GM19455 (cell line): ENCODE measurements at regions not wholly inside any gene's neighbourhood (a gene's known extent, or its start where the extent isn't known, plus 50 kb on each side); places are given as distances from the start of the nearest gene placed in this dataset.
"Not testable (repeated sequence)": the region's sequence is repeated elsewhere in the genome, so short reads cannot be mapped to it uniquely, and the experiment has no call there.

ENCODE experiments used
- ATAC-seq: cut with Tn5 transposase; IDR thresholded peaks from one replicate; pipeline ENCODE4 v1.9.1; 2021; ENCODE audit not compliant: unreplicated experiment

- no peak for ATAC-seq
These were observed 223.6 kb downstream of the ADAMTS15 start for GRCh38 chr11:130671801-130672700.

GRCh38 chr11:130672911-130673310 is 224.5 kb downstream of the ADAMTS15 start:
- no peak for ATAC-seq

GRCh38 chr11:130673698-130674097 is 225.3 kb downstream of the ADAMTS15 start:
- ATAC-seq: no peak

- no peak for ATAC-seq
These were observed 226.4 kb downstream of the ADAMTS15 start for GRCh38 chr11:130674686-130675308.

GRCh38 chr11:130675371-130675821 is 227.0 kb downstream of the ADAMTS15 start:
- no peak for ATAC-seq

GRCh38 chr11:130675917-130676316 is 227.5 kb downstream of the ADAMTS15 start:
- ATAC-seq: no peak

GRCh38 chr11:130677486-130678153 is 229.2 kb downstream of the ADAMTS15 start:
- no peak for ATAC-seq

GRCh38 chr11:130679247-130679646 is 230.8 kb downstream of the ADAMTS15 start:
- no peak for ATAC-seq

GRCh38 chr11:130682471-130682870 is 233.8 kb downstream of the SNX19 start:
- ATAC-seq: not testable (repeated sequence)

- no peak for ATAC-seq
These were observed 226.9 kb downstream of the SNX19 start for GRCh38 chr11:130689222-130689908.

- no peak for ATAC-seq
These were observed 224.7 kb downstream of the SNX19 start for GRCh38 chr11:130691581-130691980.

GRCh38 chr11:130692220-130692619 is 224.1 kb downstream of the SNX19 start:
- ATAC-seq: no peak

GRCh38 chr11:130693543-130693942 is 222.7 kb downstream of the SNX19 start:
- ATAC-seq: no peak

GRCh38 chr11:130694488-130695045 is 221.7 kb downstream of the SNX19 start:
- no peak for ATAC-seq

- no peak for ATAC-seq
These were observed 218.1 kb downstream of the SNX19 start for GRCh38 chr11:130698174-130698573.

- no peak for ATAC-seq
These were observed 216.7 kb downstream of the SNX19 start for GRCh38 chr11:130699561-130699960.

- ATAC-seq: no peak
These were observed 216.2 kb downstream of the SNX19 start for GRCh38 chr11:130700092-130700491.

GRCh38 chr11:130703489-130704190 is 212.6 kb downstream of the SNX19 start:
- no peak for ATAC-seq

GRCh38 chr11:130705670-130706421 is 210.4 kb downstream of the SNX19 start:
- no peak for ATAC-seq
